Chondrocyte (in vitro differentiated cells): ENCODE measurements at regions not wholly inside any gene's neighbourhood (a gene's known extent, or its start where the extent isn't known, plus 50 kb on each side); places are given as distances from the start of the nearest gene placed in this dataset.
"Not testable (repeated sequence)": the region's sequence is repeated elsewhere in the genome, so short reads cannot be mapped to it uniquely, and the experiment has no call there.

Experiments
- DNase-seq: peaks from one replicate; pipeline ENCODE4 v3.0.0; 2021; ENCODE audit warnings: mixed read lengths, low spot score
- H3K27ac Mint-ChIP-seq: one replicate; pipeline ENCODE4 v1.8.0; 2021; ENCODE audit warnings: mild to moderate bottlenecking, moderate library complexity, mixed read lengths; ENCODE audit not compliant: unreplicated experiment
- H3K27me3 Mint-ChIP-seq: 2 replicates; pipeline ENCODE4 v1.8.0; 2021; ENCODE audit warnings: low read depth, mixed read lengths
- H3K36me3 Mint-ChIP-seq: 2 replicates; pipeline ENCODE4 v1.8.0; 2021; ENCODE audit warnings: low read depth, mixed read lengths
- H3K4me1 Mint-ChIP-seq: 2 replicates; pipeline ENCODE4 v1.8.0; 2021; ENCODE audit warnings: low read depth, mild to moderate bottlenecking, mixed read lengths
- H3K4me3 Mint-ChIP-seq: one replicate; pipeline ENCODE4 v1.8.0; 2021; ENCODE audit warnings: mild to moderate bottlenecking, moderate library complexity, mixed read lengths; ENCODE audit not compliant: unreplicated experiment
- H3K9me3 Mint-ChIP-seq: 2 replicates; pipeline ENCODE4 v1.8.0; 2021; ENCODE audit warnings: low read depth, mixed read lengths
- TF ChIP-seq, protein P1 (sequence below): fragments of 200-600 bp; sonication (generic); IDR thresholded peaks from 2 replicates; pipeline ENCODE4 v1.5.0; 2021; ENCODE audit warnings: antibody characterized with exemption, mild to moderate bottlenecking, moderate library complexity

DNA sequence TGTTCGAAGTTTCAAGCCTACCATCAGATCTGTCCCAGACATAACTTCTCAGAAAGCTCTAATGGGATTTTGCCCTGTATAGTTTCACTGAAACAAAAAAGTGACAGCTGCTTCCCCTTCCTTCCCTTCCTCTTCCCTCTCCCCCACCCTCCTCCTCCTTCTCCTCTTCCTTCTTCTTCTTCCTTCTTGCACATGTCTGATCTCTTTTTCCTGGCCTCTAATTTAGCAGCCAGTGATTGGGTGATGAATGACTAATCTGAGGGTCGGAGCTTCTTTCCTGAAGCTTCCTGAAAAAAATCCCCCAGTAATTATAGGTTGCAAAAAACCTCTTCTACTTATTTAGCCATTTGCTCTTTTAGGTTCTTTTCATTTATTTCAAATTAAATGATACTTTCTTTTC lies 168.7 kb downstream of the POTEB3 start:
- Mint-ChIP-seq H3K9me3 (peaks cover 39% of the 10 kb centered on the region), H3K4me3 (no peak overlapping the region), H3K4me1 (no peaks in the 10 kb centered on the region), H3K36me3 (no peaks in the 10 kb centered on the region), H3K27me3 (no peaks in the 10 kb centered on the region), H3K27ac (no peak overlapping the region)
- no peak for DNase-seq
- TF ChIP-seq, protein P1, sequence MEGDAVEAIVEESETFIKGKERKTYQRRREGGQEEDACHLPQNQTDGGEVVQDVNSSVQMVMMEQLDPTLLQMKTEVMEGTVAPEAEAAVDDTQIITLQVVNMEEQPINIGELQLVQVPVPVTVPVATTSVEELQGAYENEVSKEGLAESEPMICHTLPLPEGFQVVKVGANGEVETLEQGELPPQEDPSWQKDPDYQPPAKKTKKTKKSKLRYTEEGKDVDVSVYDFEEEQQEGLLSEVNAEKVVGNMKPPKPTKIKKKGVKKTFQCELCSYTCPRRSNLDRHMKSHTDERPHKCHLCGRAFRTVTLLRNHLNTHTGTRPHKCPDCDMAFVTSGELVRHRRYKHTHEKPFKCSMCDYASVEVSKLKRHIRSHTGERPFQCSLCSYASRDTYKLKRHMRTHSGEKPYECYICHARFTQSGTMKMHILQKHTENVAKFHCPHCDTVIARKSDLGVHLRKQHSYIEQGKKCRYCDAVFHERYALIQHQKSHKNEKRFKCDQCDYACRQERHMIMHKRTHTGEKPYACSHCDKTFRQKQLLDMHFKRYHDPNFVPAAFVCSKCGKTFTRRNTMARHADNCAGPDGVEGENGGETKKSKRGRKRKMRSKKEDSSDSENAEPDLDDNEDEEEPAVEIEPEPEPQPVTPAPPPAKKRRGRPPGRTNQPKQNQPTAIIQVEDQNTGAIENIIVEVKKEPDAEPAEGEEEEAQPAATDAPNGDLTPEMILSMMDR = no peak

DNA sequence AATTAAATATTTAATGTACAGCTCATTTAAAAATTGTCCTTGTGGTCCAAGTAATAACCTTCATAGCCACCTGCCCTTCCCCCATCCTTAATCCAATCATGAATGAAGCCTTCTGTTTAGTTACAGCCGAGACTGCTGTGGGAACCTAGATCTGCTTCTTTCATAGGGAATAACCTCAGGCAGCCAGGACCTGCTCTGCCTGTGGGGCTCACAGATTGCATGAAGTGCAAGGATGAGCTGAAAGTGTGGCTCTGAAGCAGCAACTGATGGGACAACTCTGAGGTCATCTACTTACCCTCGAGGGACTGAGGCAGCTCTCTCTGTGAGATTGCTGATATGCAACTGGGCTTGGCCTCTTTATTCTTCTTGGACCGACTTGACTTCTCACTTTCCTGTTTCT lies 169.8 kb downstream of the POTEB3 start:
- Mint-ChIP-seq H3K9me3 (peaks cover 46% of the 10 kb centered on the region), H3K27me3 (no peaks in the 10 kb centered on the region), H3K4me3 (no peak overlapping the region), H3K27ac (no peak overlapping the region), H3K36me3 (no peaks in the 10 kb centered on the region), H3K4me1 (no peaks in the 10 kb centered on the region)
- DNase-seq = peak; percentile 77
- TF ChIP-seq, protein P1 = no peak

DNA sequence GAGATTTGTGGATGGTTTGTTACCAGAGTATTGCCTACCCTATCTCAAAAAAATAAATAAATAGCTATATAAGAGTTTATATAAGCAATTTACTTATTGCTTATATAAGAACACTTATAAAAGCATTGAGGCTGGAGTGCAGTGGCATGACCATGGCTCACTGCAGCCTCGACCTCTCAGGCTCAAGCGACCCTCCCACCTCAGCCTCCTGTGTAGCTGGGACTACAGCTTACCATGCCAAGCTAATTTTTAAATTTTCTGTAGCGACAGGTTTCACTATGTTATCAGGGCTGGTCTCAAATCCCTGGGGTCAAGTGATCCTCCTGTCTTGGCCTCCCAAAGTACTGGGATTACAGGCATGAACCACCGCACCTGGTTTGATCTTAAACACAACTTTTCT lies 170.6 kb downstream of the POTEB3 start:
- not testable (repeated sequence) for H3K36me3 Mint-ChIP-seq, DNase-seq, H3K27me3 Mint-ChIP-seq, H3K27ac Mint-ChIP-seq, H3K4me3 Mint-ChIP-seq, H3K4me1 Mint-ChIP-seq
- H3K9me3 Mint-ChIP-seq = peaks cover 47% of the 10 kb centered on the region

DNA sequence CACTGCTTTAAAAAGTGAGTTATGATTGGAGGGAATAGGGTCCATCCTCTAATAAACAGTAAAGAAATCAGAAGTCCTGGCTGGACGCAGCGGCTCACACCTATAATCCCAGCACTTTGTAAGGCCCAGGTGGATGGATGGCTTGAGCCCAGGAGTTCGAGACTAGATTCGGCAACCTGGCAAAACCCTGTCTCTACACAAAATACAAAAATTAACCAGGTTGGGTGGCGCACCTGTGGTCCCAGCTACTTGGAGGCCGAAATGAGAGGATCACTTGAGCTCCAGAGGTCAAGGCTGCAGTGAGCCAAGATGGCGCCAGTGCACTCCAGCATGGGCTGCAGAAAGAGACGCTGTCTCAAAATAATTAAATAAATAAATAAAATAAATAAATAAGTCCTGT lies 171.2 kb downstream of the POTEB3 start:
- peak; percentile 87 for DNase-seq
- Mint-ChIP-seq H3K36me3 (no peaks in the 10 kb centered on the region), H3K4me1 (no peaks in the 10 kb centered on the region), H3K4me3 (no peak overlapping the region), H3K9me3 (peaks cover 49% of the 10 kb centered on the region), H3K27me3 (no peaks in the 10 kb centered on the region), H3K27ac (no peak overlapping the region)
- TF ChIP-seq, protein P1 = no peak

DNA sequence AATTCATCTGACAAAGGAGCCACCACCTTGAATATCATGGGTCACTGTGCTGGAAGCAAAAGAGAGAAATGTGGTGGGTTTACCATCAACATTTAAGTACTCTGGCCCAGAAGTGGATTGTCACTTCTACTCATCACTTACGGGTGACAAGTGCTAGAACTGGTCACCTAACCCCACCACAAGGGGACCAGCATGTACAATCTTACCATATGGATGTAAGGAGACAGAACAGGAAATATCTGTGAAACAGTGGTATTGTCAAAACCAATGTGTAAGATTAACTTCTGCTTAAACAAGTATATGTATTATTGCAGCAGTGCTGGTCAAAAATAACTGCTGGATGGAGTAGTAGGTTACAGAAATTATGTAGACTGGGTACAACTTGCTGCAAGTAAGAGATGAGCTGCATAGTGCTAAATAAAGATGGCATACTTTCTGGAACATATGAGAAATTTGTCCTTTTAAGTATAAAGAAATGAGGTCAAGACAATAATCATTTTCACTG lies 171.8 kb downstream of the POTEB3 start:
- H3K4me3 Mint-ChIP-seq = no peak overlapping the region
- H3K27me3 Mint-ChIP-seq = no peaks in the 10 kb centered on the region
- DNase-seq = no peak
- H3K4me1 Mint-ChIP-seq = no peaks in the 10 kb centered on the region
- H3K9me3 Mint-ChIP-seq = peaks cover 52% of the 10 kb centered on the region
- H3K36me3 Mint-ChIP-seq = no peaks in the 10 kb centered on the region
- TF ChIP-seq, protein P1 = no peak
- no peak overlapping the region for H3K27ac Mint-ChIP-seq

DNA sequence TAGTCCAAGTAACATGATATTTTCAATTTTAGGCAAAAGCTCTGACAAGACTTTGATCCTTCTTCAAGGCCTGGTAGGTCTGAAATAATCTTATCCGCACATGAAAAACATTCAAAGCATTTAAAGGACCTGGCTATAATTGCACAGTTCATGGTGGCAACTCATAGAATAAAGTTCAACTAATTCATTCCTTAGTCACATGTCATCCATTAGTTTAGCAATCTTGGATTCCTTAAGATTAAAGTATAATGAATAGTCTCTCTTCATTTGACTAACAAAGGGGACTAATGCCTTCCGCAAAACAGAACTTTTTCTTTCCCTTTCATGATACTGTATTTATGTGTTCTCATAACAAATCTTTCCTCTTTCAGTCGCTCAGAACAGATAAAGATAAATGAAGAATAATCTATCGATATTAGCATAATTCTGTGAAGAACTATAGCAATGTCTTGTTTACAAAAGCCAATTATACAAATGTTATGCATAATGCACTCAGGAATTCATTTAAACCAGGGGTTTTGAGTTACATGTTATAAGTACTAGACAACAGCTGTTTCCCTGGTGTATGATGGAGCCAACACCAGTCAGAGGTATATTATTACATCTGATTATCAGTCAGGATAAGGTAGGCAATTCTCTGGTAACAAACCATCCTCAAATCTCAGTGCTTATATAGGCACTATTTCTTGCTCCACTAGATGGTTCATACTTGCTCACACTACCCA lies 172.5 kb downstream of the POTEB3 start:
- H3K4me1 Mint-ChIP-seq = no peaks in the 10 kb centered on the region
- no peaks in the 10 kb centered on the region for H3K36me3 Mint-ChIP-seq
- H3K4me3 Mint-ChIP-seq = no peak overlapping the region
- DNase-seq = no peak
- no peak overlapping the region for H3K27ac Mint-ChIP-seq
- no peaks in the 10 kb centered on the region for H3K27me3 Mint-ChIP-seq
- TF ChIP-seq, protein P1 = no peak
- peaks cover 52% of the 10 kb centered on the region for H3K9me3 Mint-ChIP-seq
